GM21717 (cell line): ENCODE measurements at regions not wholly inside any gene's neighbourhood (a gene's known extent, or its start where the extent isn't known, plus 50 kb on each side); places are given as distances from the start of the nearest gene placed in this dataset.

ENCODE experiments used
- ATAC-seq: cut with Tn5 transposase; IDR thresholded peaks from one replicate; pipeline ENCODE4 v1.9.1; 2021; ENCODE audit warnings: mild to moderate bottlenecking, moderate library complexity; ENCODE audit not compliant: unreplicated experiment

GRCh38 chr1:117678246-117678977, 72.6 kb downstream of the TENT5C start:
- no peak for ATAC-seq

- no peak for ATAC-seq
These were observed 73.5 kb downstream of the TENT5C start for GRCh38 chr1:117679299-117679698.

GRCh38 chr1:117679868-117680267, 74.0 kb downstream of the TENT5C start:
- ATAC-seq: no peak

- no peak for ATAC-seq
These were observed 74.6 kb downstream of the TENT5C start for GRCh38 chr1:117680316-117681002.

- ATAC-seq: no peak
These were observed 75.4 kb downstream of the TENT5C start for GRCh38 chr1:117681093-117681900.

GRCh38 chr1:117681901-117682250, 76.0 kb downstream of the TENT5C start:
- no peak for ATAC-seq

GRCh38 chr1:117682372-117682771, 76.5 kb downstream of the TENT5C start:
- no peak for ATAC-seq

GRCh38 chr1:117683571-117684285, 77.9 kb downstream of the TENT5C start:
- ATAC-seq: no peak

GRCh38 chr1:117685936-117686806, 80.3 kb downstream of the TENT5C start:
- no peak for ATAC-seq

GRCh38 chr1:117686907-117687306, 81.1 kb downstream of the TENT5C start:
- ATAC-seq: no peak

- no peak for ATAC-seq
These were observed 84.3 kb downstream of the TENT5C start for GRCh38 chr1:117689997-117690625.

- no peak for ATAC-seq
These were observed 86.1 kb downstream of the TENT5C start for GRCh38 chr1:117691942-117692341.

GRCh38 chr1:117694543-117694942, 88.7 kb downstream of the TENT5C start:
- ATAC-seq: no peak

GRCh38 chr1:117695796-117696490, 90.1 kb downstream of the TENT5C start:
- no peak for ATAC-seq

GRCh38 chr1:117696561-117696960, 90.7 kb downstream of the TENT5C start:
- ATAC-seq: no peak

- ATAC-seq: no peak
These were observed 91.5 kb downstream of the TENT5C start for GRCh38 chr1:117697220-117697781.

GRCh38 chr1:117698398-117699160, 92.7 kb downstream of the TENT5C start:
- ATAC-seq: no peak

- no peak for ATAC-seq
These were observed 94.1 kb downstream of the TENT5C start for GRCh38 chr1:117699953-117700352.
